ENCODE measurements at regions not wholly inside any gene's neighbourhood (a gene's known extent, or its start where the extent isn't known, plus 50 kb on each side); places are given as distances from the start of the nearest gene placed in this dataset.
"Not testable (repeated sequence)": the region's sequence is repeated elsewhere in the genome, so short reads cannot be mapped to it uniquely, and the experiment has no call there.

GRCh38 chr9:101951598-101951997, 213.2 kb upstream of the GRIN3A start:
- no peak for FAIRE-seq

GRCh38 chr9:101931756-101932155, 193.3 kb upstream of the GRIN3A start:
- no peak for FAIRE-seq

- no peak for FAIRE-seq
Observed at GRCh38 chr9:101930783-101931182, 192.3 kb upstream of the GRIN3A start.

GRCh38 chr9:101925498-101925897, 187.1 kb upstream of the GRIN3A start:
- FAIRE-seq = no peak

GRCh38 chr9:101923451-101923850, 185.0 kb upstream of the GRIN3A start:
- no peak for FAIRE-seq

- not testable (repeated sequence) for FAIRE-seq
Observed at GRCh38 chr9:101916948-101917347, 178.5 kb upstream of the GRIN3A start.

- no peak for FAIRE-seq
Observed at GRCh38 chr9:101915482-101915881, 177.0 kb upstream of the GRIN3A start.

- no peak for FAIRE-seq
Observed at GRCh38 chr9:101912698-101913097, 174.3 kb upstream of the GRIN3A start.

GRCh38 chr9:101907466-101907865, 169.0 kb upstream of the GRIN3A start:
- FAIRE-seq = no peak

- FAIRE-seq = no peak
Observed at GRCh38 chr9:101904845-101905244, 166.4 kb upstream of the GRIN3A start.

GRCh38 chr9:101902051-101902450, 163.6 kb upstream of the GRIN3A start:
- no peak for FAIRE-seq

- no peak for FAIRE-seq
Observed at GRCh38 chr9:101897196-101897595, 158.7 kb upstream of the GRIN3A start.

- no peak for FAIRE-seq
Observed at GRCh38 chr9:101893661-101894646, 155.5 kb upstream of the GRIN3A start.

- FAIRE-seq = no peak
Observed at GRCh38 chr9:101881508-101881907, 143.1 kb upstream of the GRIN3A start.

- no peak for FAIRE-seq
Observed at GRCh38 chr9:101880846-101881245, 142.4 kb upstream of the GRIN3A start.

- FAIRE-seq = no peak
Observed at GRCh38 chr9:101878734-101879133, 140.3 kb upstream of the GRIN3A start.

- FAIRE-seq = no peak
Observed at GRCh38 chr9:101877439-101877838, 139.0 kb upstream of the GRIN3A start.

- no peak for FAIRE-seq
Observed at GRCh38 chr9:101861472-101861871, 123.0 kb upstream of the GRIN3A start.

GRCh38 chr9:101860920-101861319, 122.5 kb upstream of the GRIN3A start:
- no peak for FAIRE-seq

GRCh38 chr9:101859620-101860019, 121.2 kb upstream of the GRIN3A start:
- no peak for FAIRE-seq

GRCh38 chr9:101858026-101858425, 119.6 kb upstream of the GRIN3A start:
- no peak for FAIRE-seq

GRCh38 chr9:101849102-101849707, 110.8 kb upstream of the GRIN3A start:
- FAIRE-seq = no peak

- no peak for FAIRE-seq
Observed at GRCh38 chr9:101848485-101848919, 110.1 kb upstream of the GRIN3A start.

GRCh38 chr9:101846161-101846560, 107.7 kb upstream of the GRIN3A start:
- FAIRE-seq = no peak

Data from TTC549 (cell line).